A549 (cell line): ENCODE measurements at regions not wholly inside any gene's neighbourhood (a gene's known extent, or its start where the extent isn't known, plus 50 kb on each side); places are given as distances from the start of the nearest gene placed in this dataset.

Source experiments
- ATAC-seq, 2 experiments: fragments of 200-7000 bp in 1 of 2; fragments of >200 bp in 1 of 2; cut with Nextera tagmentation in 1 of 2; cut with Tn5 transposase in 1 of 2; 3 replicates each; pipeline versions ENCODE4 v1.8.0 to v1.9.1; 2018 to 2020; ENCODE audit warnings: mild to moderate bottlenecking in 1 of 2, moderate library complexity in 1 of 2
- CTCF ChIA-PET: fragments of 300-600 bp; sonication (Branson Sonifier 250); formaldehyde crosslinking; extraction: SDS; loops from one replicate; lab custom pipeline; 2021; ENCODE audit warnings: antibody characterized with exemption, inconsistent platforms; lab: Yijun Ruan, JAX
- POLR2A ChIA-PET: fragments of 350-600 bp; formaldehyde crosslinking; extraction: SDS; loops from one replicate; lab custom pipeline; 2021; ENCODE audit warnings: antibody characterized with exemption, inconsistent platforms; lab: Yijun Ruan, JAX
- DNase-seq, 2 experiments: peaks; one replicate each; pipeline versions ENCODE4 v3.0.0 to v3.0.0-alpha.2; 2011 to 2016; ENCODE audit warnings: low read depth in 1 of 2, low spot score in 1 of 2
- FAIRE-seq: peaks from 2 replicates; lab custom pipeline; 2011; peaks lifted over from hg19 to GRCh38; lab: Jason Lieb, UNC
- H3K27ac ChIP-seq, 2 experiments: fragments of >200 bp; sonication (Bioruptor Twin); formaldehyde crosslinking; 3 replicates each; pipeline ENCODE4 v1.5.1; 2016 to 2017
- H3K4me1 ChIP-seq: fragments of >200 bp; sonication (Bioruptor Twin); formaldehyde crosslinking; 3 replicates; pipeline ENCODE4 v1.6.1; 2016
- H3K4me2 ChIP-seq: fragments of >200 bp; sonication (Bioruptor Twin); formaldehyde crosslinking; 3 replicates; pipeline ENCODE4 v1.6.1; 2016
- H3K4me3 ChIP-seq: fragments of >200 bp; sonication (Bioruptor Twin); formaldehyde crosslinking; 3 replicates; pipeline ENCODE4 v1.5.1; 2016
- H3K9me3 ChIP-seq: fragments of >200 bp; sonication (Bioruptor Twin); formaldehyde crosslinking; 3 replicates; pipeline ENCODE4 v1.6.1; 2016
- BHLHE40 ChIP-seq: IDR thresholded peaks from 2 replicates; pipeline ENCODE4 v1.6.1; 2012; ENCODE audit warnings: low read depth, low read length, inconsistent platforms
- CBX2 ChIP-seq: fragments of 200-600 bp; sonication (generic); IDR thresholded peaks from 2 replicates; pipeline ENCODE4 v1.6.1; 2016; ENCODE audit warnings: low read depth, mild to moderate bottlenecking, borderline replicate concordance
- CEBPB ChIP-seq, 2 experiments: fragments of >200 bp in 1 of 2; sonication (Bioruptor Twin) in 1 of 2; formaldehyde crosslinking in 1 of 2; IDR thresholded peaks; 2 replicates each; pipeline ENCODE4 v1.6.1; 2012 to 2016
- E2F6 ChIP-seq: IDR thresholded peaks from 2 replicates; pipeline ENCODE4 v1.6.1; 2012; ENCODE audit warnings: low read depth, borderline replicate concordance
- EP300 ChIP-seq, 2 experiments: fragments of >200 bp; sonication (Bioruptor Twin); formaldehyde crosslinking; IDR thresholded peaks; 2 replicates in 1 of 2; 3 replicates in 1 of 2; pipeline ENCODE4 v1.6.1; 2016 to 2017
- FOSL2 ChIP-seq, 2 experiments: fragments of 450-650 bp in 1 of 2; fragments of >200 bp in 1 of 2; sonication (Bioruptor Twin) in 1 of 2; formaldehyde crosslinking; IDR thresholded peaks; 2 replicates each; pipeline versions ENCODE4 v1.5.0 to v1.6.1; 2016 to 2020; ENCODE audit warnings: mild to moderate bottlenecking in 1 of 2, moderate library complexity in 1 of 2
- FOXS1 ChIP-seq: fragments of 250-450 bp; sonication (Bioruptor Pico); IDR thresholded peaks from 2 replicates; pipeline ENCODE4 v1.5.0; 2020; ENCODE audit warnings: mild to moderate bottlenecking, moderate library complexity
- HDAC2 ChIP-seq: fragments of 200-600 bp; sonication (generic); IDR thresholded peaks from 2 replicates; pipeline ENCODE4 v1.6.1; 2016
- HOXB5 ChIP-seq: fragments of 250-450 bp; sonication (Bioruptor Pico); IDR thresholded peaks from 2 replicates; pipeline ENCODE4 v1.5.0; 2020; ENCODE audit warnings: mild to moderate bottlenecking, moderate library complexity
- JUN ChIP-seq, 2 experiments: fragments of >200 bp; sonication (Bioruptor Twin); formaldehyde crosslinking; IDR thresholded peaks; 2 replicates in 1 of 2; 3 replicates in 1 of 2; pipeline ENCODE4 v1.6.1; 2016 to 2017
- JUNB ChIP-seq: fragments of >200 bp; sonication (Bioruptor Twin); formaldehyde crosslinking; IDR thresholded peaks from 2 replicates; pipeline ENCODE4 v1.6.1; 2016
- KDM5A ChIP-seq: fragments of 200-600 bp; sonication (generic); IDR thresholded peaks from 2 replicates; pipeline ENCODE4 v1.6.1; 2016; ENCODE audit warnings: antibody characterized with exemption, mild to moderate bottlenecking
- MAFK ChIP-seq: fragments of 450-650 bp; IDR thresholded peaks from 2 replicates; pipeline ENCODE4 v1.6.1; 2014; ENCODE audit not compliant: partially characterized antibody
- MAX ChIP-seq: IDR thresholded peaks from 2 replicates; pipeline ENCODE4 v1.6.1; 2012
- NPAS2 ChIP-seq: fragments of 250-450 bp; sonication (Bioruptor Pico); IDR thresholded peaks from 2 replicates; pipeline ENCODE4 v1.8.0; 2022; ENCODE audit warnings: mild to moderate bottlenecking, moderate library complexity, borderline replicate concordance
- PBX3 ChIP-seq: IDR thresholded peaks from 2 replicates; pipeline ENCODE4 v1.6.1; 2012
- POLR2A ChIP-seq: IDR thresholded peaks from 2 replicates; pipeline ENCODE4 v1.6.1; 2012; ENCODE audit warnings: mild to moderate bottlenecking, low read length
- RAD21 ChIP-seq, 2 experiments: fragments of >200 bp in 1 of 2; sonication (Bioruptor Twin) in 1 of 2; formaldehyde crosslinking in 1 of 2; IDR thresholded peaks in 1 of 2; conservative IDR thresholded peaks in 1 of 2; 2 replicates in 1 of 2; 3 replicates in 1 of 2; pipeline ENCODE4 v1.6.1; 2012 to 2018; ENCODE audit warnings: inconsistent platforms in 1 of 2
- RCOR1 ChIP-seq: fragments of 150-350 bp; IDR thresholded peaks from 2 replicates; pipeline ENCODE4 v1.6.1; 2014; ENCODE audit warnings: antibody characterized with exemption, low read length, low read depth
- REST ChIP-seq: fragments of 200-600 bp; sonication (generic); IDR thresholded peaks from 2 replicates; pipeline ENCODE4 v1.6.1; 2016; ENCODE audit warnings: antibody characterized with exemption, mild to moderate bottlenecking, moderate library complexity
- SMC3 ChIP-seq: fragments of >200 bp; sonication (Bioruptor Twin); formaldehyde crosslinking; IDR thresholded peaks from 3 replicates; pipeline ENCODE4 v1.6.1; 2018; ENCODE audit warnings: inconsistent platforms
- SREBF2 ChIP-seq: fragments of 450-650 bp; IDR thresholded peaks from 2 replicates; pipeline ENCODE4 v1.6.1; 2014; ENCODE audit warnings: mild to moderate bottlenecking, moderate library complexity
- USF2 ChIP-seq: fragments of 450-650 bp; IDR thresholded peaks from 2 replicates; pipeline ENCODE4 v1.6.1; 2014; ENCODE audit warnings: antibody characterized with exemption
- ZC3H11A ChIP-seq: fragments of 450-650 bp; IDR thresholded peaks from 2 replicates; pipeline ENCODE4 v1.6.1; 2014; ENCODE audit warnings: antibody characterized with exemption, mild to moderate bottlenecking
- ZSCAN20 ChIP-seq: fragments of 250-450 bp; sonication (Bioruptor Pico); IDR thresholded peaks from 2 replicates; pipeline ENCODE4 v1.8.0; 2022; ENCODE audit warnings: mild to moderate bottlenecking, moderate library complexity
- WGBS: methylation state at CpG from one replicate; pipeline ENCODE4 v1.1.6; 2017; ENCODE audit errors: missing lambda C conversion rate; 5-methylcytosine and 5-hydroxymethylcytosine counted together

- H3K27ac ChIP-seq = no peak overlapping the region
- CTCF ChIA-PET = no interaction called here
- FAIRE-seq = no peak
- POLR2A ChIA-PET = no interaction called here
- no peak for TF ChIP-seq ZC3H11A
- no peak for TF ChIP-seq SMC3
- no peak for TF ChIP-seq FOXS1 (CRISPR knock-in tag)
- no peak for TF ChIP-seq RCOR1
- TF ChIP-seq BHLHE40 = no peak
- TF ChIP-seq USF2 = no peak
- no peak for TF ChIP-seq EP300 (IDR thresholded peaks at IDR 0.05)
- no peak for TF ChIP-seq RAD21 (conservative IDR thresholded peaks at IDR 0.05 in 1 of 2, IDR thresholded peaks at IDR 0.05 in 1 of 2)
- no peak for TF ChIP-seq MAFK
- no peak for TF ChIP-seq POLR2A
- no peak for TF ChIP-seq ZSCAN20 (CRISPR knock-in tag)
- TF ChIP-seq MAX = no peak
- no peak for TF ChIP-seq JUNB
- TF ChIP-seq SREBF2 = no peak
- TF ChIP-seq NPAS2 (CRISPR knock-in tag) = no peak
- TF ChIP-seq, all 56 proteins: peak for 0
- DNase-seq (no peak), ATAC-seq (no peak)
- WGBS = 56% methylated on average over 1 of the region's 1 CpG
- no peak overlapping the region for H3K4me3 ChIP-seq
- H3K4me1 ChIP-seq = peaks cover 23% of the 10 kb centered on the region
- no peak overlapping the region for H3K4me2 ChIP-seq
- no peaks in the 10 kb centered on the region for H3K9me3 ChIP-seq
These were observed 426.7 kb downstream of the SOX2 start for GRCh38 chr3:182138393-182138792.

- Histone ChIP-seq H3K4me3 (no peak overlapping the region), H3K4me1 (peaks cover 17% of the 10 kb centered on the region), H3K4me2 (no peak overlapping the region), H3K27ac (no peak overlapping the region), H3K9me3 (no peaks in the 10 kb centered on the region)
- no peak for FAIRE-seq
- ChIA-PET CTCF (no interaction called here), POLR2A (no interaction called here)
- DNase-seq = no peak
- WGBS = 72% methylated on average over 7 of the region's 7 CpGs
- TF ChIP-seq CEBPB (IDR thresholded peaks at IDR 0.05) = no peak
- no peak for TF ChIP-seq USF2
- TF ChIP-seq PBX3 = no peak
- no peak for TF ChIP-seq CBX2
- TF ChIP-seq HDAC2 = no peak
- TF ChIP-seq RCOR1 = no peak
- TF ChIP-seq FOSL2 (IDR thresholded peaks at IDR 0.05) = no peak
- no peak for TF ChIP-seq FOSL2 (CRISPR knock-in tag; IDR thresholded peaks at IDR 0.05)
- TF ChIP-seq HOXB5 (CRISPR knock-in tag) = no peak
- no peak for TF ChIP-seq JUN (IDR thresholded peaks at IDR 0.05)
- TF ChIP-seq ZSCAN20 (CRISPR knock-in tag) = no peak
- no peak for ATAC-seq
These were observed 428.1 kb downstream of the SOX2 start for GRCh38 chr3:182139627-182140357.

- ATAC-seq (no peak), FAIRE-seq (no peak), DNase-seq (no peak)
- no peak for TF ChIP-seq JUN (IDR thresholded peaks at IDR 0.05)
- TF ChIP-seq RAD21 (conservative IDR thresholded peaks at IDR 0.05 in 1 of 2, IDR thresholded peaks at IDR 0.05 in 1 of 2) = no peak
- no peak for TF ChIP-seq FOXS1 (CRISPR knock-in tag)
- TF ChIP-seq REST = no peak
- no peak for TF ChIP-seq E2F6
- no peak for TF ChIP-seq BHLHE40
- no peak for TF ChIP-seq KDM5A
- Histone ChIP-seq H3K9me3 (no peaks in the 10 kb centered on the region), H3K4me1 (no peaks in the 10 kb centered on the region), H3K27ac (no peak overlapping the region), H3K4me3 (no peak overlapping the region), H3K4me2 (no peak overlapping the region)
- WGBS = 86% methylated on average over 2 of the region's 2 CpGs
- CTCF ChIA-PET = no interaction called here
- POLR2A ChIA-PET = no interaction called here
These were observed 431.2 kb downstream of the SOX2 start for GRCh38 chr3:182142928-182143327.
